ENCODE measurements at regions not wholly inside any gene's neighbourhood (a gene's known extent, or its start where the extent isn't known, plus 50 kb on each side); places are given as distances from the start of the nearest gene placed in this dataset.
"Not testable (repeated sequence)": the region's sequence is repeated elsewhere in the genome, so short reads cannot be mapped to it uniquely, and the experiment has no call there.

DNA sequence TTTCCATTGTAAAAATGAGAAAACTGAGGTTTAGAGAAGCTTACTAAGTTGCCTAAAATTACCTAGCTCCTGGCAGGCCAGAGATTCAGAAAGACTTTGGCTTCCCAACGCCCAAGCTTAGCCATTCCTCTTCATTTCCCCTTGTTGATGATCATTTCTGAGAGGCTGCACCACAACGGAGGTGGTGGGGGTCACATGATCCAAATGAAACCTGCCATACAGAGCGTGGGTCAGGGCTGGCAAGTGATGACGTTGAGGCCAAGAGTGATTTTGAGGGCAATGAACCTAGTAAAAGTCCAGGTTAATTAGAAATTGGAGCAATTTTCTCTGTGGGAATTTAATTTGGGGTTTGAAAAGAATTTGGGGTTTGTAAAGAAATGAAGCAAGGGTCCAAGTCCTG, 109.9 kb downstream of the TMEM182 start:
- intact Hi-C loops (cut with DNase I; ENCODE audit: low total_unique reads) = no loop called here
- no peaks in the 10 kb centered on the region for H3K4me1 ChIP-seq
- no peak overlapping the region for H3K27ac ChIP-seq
- H3K9me3 ChIP-seq = no peaks in the 10 kb centered on the region
- no peaks in the 10 kb centered on the region for H3K36me3 ChIP-seq
- DNase-seq = no peak
- 60 to 84% (median 68%) methylated on average over 4 of the region's 4 CpGs for WGBS, 5 donors
- H3K27me3 ChIP-seq = no peaks in the 10 kb centered on the region
- TF ChIP-seq CTCF (IDR thresholded peaks at IDR 0.05) (no peak), POLR2A (IDR thresholded peaks at IDR 0.05) (no peak), POLR2AphosphoS5 (IDR thresholded peaks at IDR 0.05) (no peak), EP300 (IDR thresholded peaks at IDR 0.05) (no peak)
- no peak overlapping the region for H3K4me3 ChIP-seq

GRCh38 chr2:102872388-102872787, 110.6 kb downstream of the TMEM182 start:
- DNase-seq = peak in 1 of 2 donors; percentile 39
- 62 to 77% (median 70%) methylated on average over 2 of the region's 2 CpGs for WGBS, 5 donors
- intact Hi-C loops (cut with DNase I; ENCODE audit: low total_unique reads) = no loop called here

DNA sequence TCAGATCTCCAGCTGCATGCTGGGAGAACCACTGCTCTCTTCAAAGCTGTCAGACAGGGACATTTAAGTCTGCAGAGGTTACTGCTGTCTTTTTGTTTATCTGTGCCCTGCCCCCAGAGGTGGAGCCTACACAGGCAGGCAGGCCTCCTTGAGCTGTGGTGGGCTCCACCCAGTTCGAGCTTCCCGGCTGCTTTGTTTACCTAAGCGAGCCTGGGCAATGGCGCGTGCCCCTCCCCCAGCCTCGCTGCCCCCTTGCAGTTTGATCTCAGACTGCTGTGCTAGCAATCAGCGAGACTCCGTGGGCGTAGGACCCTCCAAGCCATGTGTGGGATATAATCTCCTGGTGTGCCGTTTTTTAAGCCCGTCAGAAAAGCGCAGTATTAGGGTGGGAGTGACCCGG, 117.7 kb downstream of the TMEM182 start:
- H3K27ac ChIP-seq; intact Hi-C loops (cut with DNase I; ENCODE audit: low total_unique reads); H3K4me3 ChIP-seq; H3K27me3 ChIP-seq; DNase-seq; H3K9me3 ChIP-seq; H3K36me3 ChIP-seq; H3K4me1 ChIP-seq: not testable (repeated sequence)
- 84 to 99% (median 91%) methylated on average over 7 to 13 of the region's 13 CpGs for WGBS, 5 donors

More at GRCh38 chr2:102872388-102872787, 110.6 kb downstream of the TMEM182 start:
- Histone ChIP-seq H3K27me3 (no peaks in the 10 kb centered on the region), H3K27ac (no peak overlapping the region), H3K9me3 (no peaks in the 10 kb centered on the region), H3K4me1 (no peaks in the 10 kb centered on the region), H3K4me3 (no peak overlapping the region), H3K36me3 (no peaks in the 10 kb centered on the region)
- TF ChIP-seq CTCF (IDR thresholded peaks at IDR 0.05) = no peak
- TF ChIP-seq EP300 (IDR thresholded peaks at IDR 0.05) = no peak
- no peak for TF ChIP-seq POLR2AphosphoS5 (IDR thresholded peaks at IDR 0.05)
- no peak for TF ChIP-seq POLR2A (IDR thresholded peaks at IDR 0.05)

DNA sequence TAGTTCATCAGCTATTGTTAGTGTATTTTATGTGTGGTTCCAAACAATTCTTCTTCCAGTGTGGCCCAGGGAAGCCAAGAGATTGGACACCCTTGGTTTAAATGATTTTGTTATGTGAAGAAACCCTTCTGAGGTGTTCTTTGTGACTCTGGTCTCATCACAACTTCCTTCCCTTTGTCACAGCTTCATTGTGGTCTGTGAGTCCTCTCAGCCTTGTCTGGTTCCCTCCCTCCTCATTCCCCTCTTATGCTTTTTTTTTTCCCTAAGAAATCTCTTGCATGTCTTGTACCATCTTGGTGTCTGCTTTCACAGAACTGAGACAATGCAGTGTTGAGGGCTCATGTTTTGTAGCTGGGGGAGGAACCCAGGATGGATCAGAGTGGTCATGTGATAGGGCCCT, 118.9 kb downstream of the TMEM182 start:
- TF ChIP-seq CTCF (IDR thresholded peaks at IDR 0.05) (no peak), EP300 (IDR thresholded peaks at IDR 0.05) (no peak), POLR2A (IDR thresholded peaks at IDR 0.05) (no peak), POLR2AphosphoS5 (IDR thresholded peaks at IDR 0.05) (no peak)
- Histone ChIP-seq H3K27me3 (no peaks in the 10 kb centered on the region), H3K36me3 (no peaks in the 10 kb centered on the region), H3K9me3 (no peaks in the 10 kb centered on the region), H3K4me1 (no peaks in the 10 kb centered on the region), H3K4me3 (no peak overlapping the region), H3K27ac (no peak overlapping the region)
- intact Hi-C loops (cut with DNase I; ENCODE audit: low total_unique reads) = no loop called here
- no peak for DNase-seq

DNA sequence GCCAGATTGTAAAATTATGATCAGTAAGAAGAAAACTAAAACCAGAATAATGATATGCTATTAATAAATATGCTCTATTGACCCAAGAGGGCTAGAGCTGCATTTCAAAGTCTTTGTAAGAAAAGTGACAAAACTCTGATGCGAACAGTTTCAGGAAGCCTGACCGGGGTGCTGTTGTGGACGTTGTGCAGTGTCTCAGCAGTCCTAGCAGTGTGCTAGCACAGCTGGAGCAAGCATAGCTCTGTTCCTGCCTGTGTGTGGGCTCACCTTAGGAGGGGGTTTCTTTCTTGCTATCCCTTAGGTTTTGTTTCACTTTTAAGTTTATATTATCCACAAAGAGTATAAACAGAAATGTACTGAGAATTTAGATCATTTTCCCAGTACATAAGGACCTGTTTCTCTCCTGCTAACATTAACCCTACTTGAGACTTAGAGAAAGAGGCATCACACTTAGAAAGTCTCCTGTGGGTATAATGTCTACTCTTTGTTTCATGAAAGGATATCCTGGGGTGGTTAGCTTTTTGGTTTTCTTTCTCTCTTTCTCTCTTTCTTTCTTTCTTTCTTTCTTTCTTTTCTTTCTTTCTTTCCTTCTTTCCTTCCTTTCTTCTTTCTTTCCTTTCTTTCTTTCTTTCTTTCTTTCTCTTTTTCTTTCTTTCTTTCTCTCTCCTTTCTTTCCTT, 124.5 kb downstream of the TMEM182 start:
- H3K27ac ChIP-seq = no peak overlapping the region
- H3K4me3 ChIP-seq = no peak overlapping the region
- H3K4me1 ChIP-seq = no peaks in the 10 kb centered on the region
- no peak for TF ChIP-seq POLR2AphosphoS5 (IDR thresholded peaks at IDR 0.05)
- no peak for TF ChIP-seq POLR2A (IDR thresholded peaks at IDR 0.05)
- TF ChIP-seq EP300 (IDR thresholded peaks at IDR 0.05) = no peak
- TF ChIP-seq CTCF (IDR thresholded peaks at IDR 0.05) = no peak
- no peaks in the 10 kb centered on the region for H3K27me3 ChIP-seq
- intact Hi-C loops (cut with DNase I; ENCODE audit: low total_unique reads) = no loop called here
- 49 to 64% (median 60%) methylated on average over 3 of the region's 3 CpGs for WGBS, 5 donors
- no peaks in the 10 kb centered on the region for H3K9me3 ChIP-seq
- H3K36me3 ChIP-seq = no peaks in the 10 kb centered on the region
- DNase-seq = no peak

Measured in stomach (tissue), 8 donors.